Endothelial cell of umbilical vein (primary cell): ENCODE measurements at regions not wholly inside any gene's neighbourhood (a gene's known extent, or its start where the extent isn't known, plus 50 kb on each side); places are given as distances from the start of the nearest gene placed in this dataset.
"Not testable (repeated sequence)": the region's sequence is repeated elsewhere in the genome, so short reads cannot be mapped to it uniquely, and the experiment has no call there.

Experiments
- BruUV-seq: library from RNA; stranded (reverse); fragments of 400-500 nt; replicated peaks from 2 replicates; lab custom pipeline; 2021; lab: Mats Ljungman, UMichigan
- CTCF ChIA-PET: fragments of 300-600, 350-600 bp; sonication (Branson Sonifier 250); formaldehyde crosslinking; loops from one replicate; lab custom pipeline; 2021; ENCODE audit warnings: antibody characterized with exemption, inconsistent platforms; lab: Charles Lee
- POLR2A ChIA-PET: fragments of 300-600, 350-600 bp; sonication (Branson Sonifier 250); formaldehyde crosslinking; loops from one replicate; lab custom pipeline; 2021; ENCODE audit warnings: antibody characterized with exemption, inconsistent platforms; lab: Charles Lee
- DNase-seq: peaks from one replicate; pipeline ENCODE4 v3.0.0-alpha.2; 2011; ENCODE audit warnings: low read depth, low spot score
- FAIRE-seq: peaks from 2 replicates; lab custom pipeline; 2011; peaks lifted over from hg19 to GRCh38; lab: Jason Lieb, UNC
- H2AFZ ChIP-seq: 2 replicates; pipeline ENCODE4 v1.6.0; 2012; ENCODE audit warnings: low read depth, low read length, control low read depth, inconsistent platforms
- H3K27ac ChIP-seq: 2 replicates; pipeline ENCODE4 v1.5.1; 2011; ENCODE audit warnings: low read depth, mild to moderate bottlenecking, control low read depth, low read length, moderate library complexity; ENCODE audit not compliant: insufficient read depth
- H3K27me3 ChIP-seq, 2 experiments: 2 replicates each; pipeline versions ENCODE4 v1.6.0 to v1.6.1; 2011; ENCODE audit warnings: low read length in 2 of 2, mixed read lengths in 1 of 2; ENCODE audit not compliant: control insufficient read depth in 2 of 2, insufficient read depth in 2 of 2
- H3K36me3 ChIP-seq, 2 experiments: 2 replicates in 1 of 2; 3 replicates in 1 of 2; pipeline ENCODE4 v1.5.1; 2011; ENCODE audit warnings: low read length in 2 of 2, mild to moderate bottlenecking in 1 of 2, moderate library complexity in 1 of 2; ENCODE audit not compliant: control insufficient read depth in 2 of 2, insufficient read depth in 2 of 2; ENCODE audit errors: extremely low read depth in 1 of 2
- H3K4me1 ChIP-seq: 3 replicates; pipeline ENCODE4 v1.5.1; 2011; ENCODE audit warnings: mild to moderate bottlenecking, low read length; ENCODE audit not compliant: control insufficient read depth, insufficient read depth; ENCODE audit errors: extremely low read depth
- H3K4me2 ChIP-seq: 2 replicates; pipeline ENCODE4 v1.6.1; 2011; ENCODE audit warnings: low read length, control low read depth, mixed read lengths; ENCODE audit not compliant: insufficient read depth
- H3K4me3 ChIP-seq, 3 experiments: fragments of 200-600 bp in 1 of 3; sonication (generic), shearing (Covaris generic) in 1 of 3; replicated peaks in 1 of 3; 2 replicates each; pipeline ENCODE4 v1.5.1; 2011 to 2016; ENCODE audit warnings: control low read depth in 3 of 3, low read length in 3 of 3, mild to moderate bottlenecking in 2 of 3, inconsistent platforms in 1 of 3, low read depth in 1 of 3, moderate library complexity in 1 of 3; ENCODE audit not compliant: insufficient read depth in 1 of 3
- H3K79me2 ChIP-seq: 2 replicates; pipeline ENCODE4 v1.6.0; 2012; ENCODE audit warnings: low read length, inconsistent platforms; ENCODE audit not compliant: control insufficient read depth, insufficient read depth
- H3K9ac ChIP-seq: replicated peaks from 2 replicates; pipeline ENCODE3; 2011; ENCODE audit warnings: low read length, control low read depth; ENCODE audit not compliant: insufficient read depth; ENCODE audit errors: extremely low read depth
- H3K9me1 ChIP-seq: replicated peaks from 3 replicates; pipeline ENCODE4 v1.6.0; 2011; ENCODE audit warnings: mild to moderate bottlenecking, low read length; ENCODE audit not compliant: control insufficient read depth, insufficient read depth; ENCODE audit errors: extremely low read depth
- H3K9me3 ChIP-seq: replicated peaks from 2 replicates; pipeline ENCODE4 v1.5.1; 2012; ENCODE audit warnings: low read length, inconsistent platforms; ENCODE audit not compliant: control insufficient read depth, insufficient read depth
- H4K20me1 ChIP-seq: replicated peaks from 2 replicates; pipeline ENCODE3; 2011; ENCODE audit warnings: mild to moderate bottlenecking, low read length; ENCODE audit not compliant: control insufficient read depth, insufficient read depth; ENCODE audit errors: extremely low read depth
- CTCF ChIP-seq, 2 donors: IDR thresholded peaks; 1 replicate in 1 of 2; 2 replicates in 1 of 2; pipeline ENCODE4 v1.5.1; 2011; ENCODE audit warnings: low read length in 2 of 2, mild to moderate bottlenecking in 2 of 2, moderate library complexity in 2 of 2, control low read depth in 1 of 2, inconsistent platforms in 1 of 2, low read depth in 1 of 2; ENCODE audit not compliant: insufficient read depth in 1 of 2; ENCODE audit errors: extremely low read depth in 1 of 2
- FOS ChIP-seq: IDR thresholded peaks from 2 replicates; pipeline ENCODE4 v1.6.1; 2011; ENCODE audit warnings: mild to moderate bottlenecking, low read length, moderate library complexity, borderline replicate concordance; ENCODE audit not compliant: insufficient read depth
- GATA2 ChIP-seq: IDR thresholded peaks from 2 replicates; pipeline ENCODE4 v1.7.0; 2011; ENCODE audit warnings: low read depth, mild to moderate bottlenecking, moderate library complexity, mixed read lengths, low read length; ENCODE audit not compliant: insufficient read length, insufficient read depth
- dilution Hi-C: fragments of 300-500 bp; cut with MboI; formaldehyde crosslinking; loops from one replicate; pipeline ENCODE4 v1.15.0; 2019; ENCODE audit warnings: low sequenced_read_pairs; ENCODE audit not compliant: extremely low pct_ligation_motif_present
- intact Hi-C: fragments of 100-400 bp; cut with micrococcal nuclease; formaldehyde crosslinking; loops from one replicate; pipeline ENCODE4 v1.10.0; 2022

- POLR2A ChIA-PET, H3K27me3 ChIP-seq, H3K27ac ChIP-seq, H2AFZ ChIP-seq, H3K79me2 ChIP-seq, H3K4me3 ChIP-seq, H4K20me1 ChIP-seq, DNase-seq, H3K9ac ChIP-seq, FAIRE-seq, H3K36me3 ChIP-seq, H3K9me3 ChIP-seq, dilution Hi-C loops, BruUV-seq, H3K4me1 ChIP-seq, H3K4me2 ChIP-seq, H3K9me1 ChIP-seq: not testable (repeated sequence)
- CTCF ChIA-PET = interaction anchor here (1.7 to 6.7 kb wide), 2 partner anchors 13 to 1236 kb away, joined by 5 to 113 read pairs; partner anchors contain the start of gene COL12A1
- intact Hi-C loops = loop anchor here (5.0 kb wide), 1 partner anchor 120 kb away; no protein-coding TSS in a partner anchor
These were observed 276.5 kb downstream of the CD109 start for GRCh38 chr6:73972518-73972917.

GRCh38 chr6:73969971-73970970 lies 274.3 kb downstream of the CD109 start:
- H4K20me1 ChIP-seq = no peaks in the 10 kb centered on the region
- no peak overlapping the region for H3K27ac ChIP-seq
- POLR2A ChIA-PET = no interaction called here
- peak; percentile 63 for FAIRE-seq
- H3K4me1 ChIP-seq = peaks cover 8% of the 10 kb centered on the region
- no peak overlapping the region for H3K9ac ChIP-seq
- TF ChIP-seq CTCF (IDR thresholded peaks at IDR 0.05; ENCODE audit: extremely low read depth in 1 of 2, insufficient read depth in 1 of 2, low read depth in 1 of 2, low read length in 2 of 2) = peak; percentile 48 to 53
- no peak for TF ChIP-seq GATA2
- TF ChIP-seq FOS = peak; percentile 15
- H3K9me3 ChIP-seq = no peaks in the 10 kb centered on the region
- no peak overlapping the region for H3K4me2 ChIP-seq
- dilution Hi-C loops = no loop called here
- no peaks in the 10 kb centered on the region for H3K9me1 ChIP-seq
- no peaks in the 10 kb centered on the region for H3K79me2 ChIP-seq
- H2AFZ ChIP-seq = no peak overlapping the region
- no peak overlapping the region for H3K4me3 ChIP-seq
- peaks cover 3 to 4% of the 10 kb centered on the region in 2 experiments for H3K27me3 ChIP-seq
- no TSS peak for BruUV-seq
- H3K36me3 ChIP-seq = no peaks in the 10 kb centered on the region
- CTCF ChIA-PET = interaction anchor here (0.6 to 6.7 kb wide), 10 partner anchors 8 to 1250 kb away, joined by 3 to 113 read pairs (median 4); partner anchors contain the start of gene COL12A1
- intact Hi-C loops = loop anchor here (1.0 to 5.0 kb wide), 5 partner anchors 122 to 1239 kb away; no protein-coding TSS in a partner anchor
- DNase-seq = peak; percentile 56
